H1 (cell line): ENCODE measurements at regions not wholly inside any gene's neighbourhood (a gene's known extent, or its start where the extent isn't known, plus 50 kb on each side); places are given as distances from the start of the nearest gene placed in this dataset.

Experiments used
- CEBPB ChIP-seq: IDR thresholded peaks from 2 replicates; pipeline ENCODE4 v1.6.1; 2012; ENCODE audit warnings: low read depth, low read length
- EP300 ChIP-seq, 2 experiments: IDR thresholded peaks; 1 replicate in 1 of 2; 2 replicates in 1 of 2; pipeline ENCODE4 v1.6.1; 2011 to 2012; ENCODE audit warnings: low read depth in 2 of 2, low read length in 2 of 2, mild to moderate bottlenecking in 2 of 2, borderline replicate concordance in 1 of 2, inconsistent platforms in 1 of 2, moderate library complexity in 1 of 2
- EZH2 ChIP-seq: fragments of 200-600 bp; sonication (generic); IDR thresholded peaks from 2 replicates; pipeline ENCODE4 v1.7.1; 2012; ENCODE audit warnings: low read depth, mild to moderate bottlenecking, moderate library complexity, low read length, inconsistent platforms; ENCODE audit not compliant: severe bottlenecking
- JUND ChIP-seq: IDR thresholded peaks from 2 replicates; pipeline ENCODE4 v1.6.1; 2011; ENCODE audit warnings: mild to moderate bottlenecking, improper control_type of control experiment, low read length
- MAFK ChIP-seq: IDR thresholded peaks from 2 replicates; pipeline ENCODE4 v1.6.1; 2012; ENCODE audit warnings: low read depth, mild to moderate bottlenecking, improper control_type of control experiment, low read length
- PHF8 ChIP-seq: fragments of 200-600 bp; sonication (generic); conservative IDR thresholded peaks from 2 replicates; pipeline ENCODE4 v1.7.1; 2012; ENCODE audit warnings: low read depth, mild to moderate bottlenecking, inconsistent platforms, low read length, moderate library complexity
- POLR2A ChIP-seq, 2 experiments: IDR thresholded peaks; 1 replicate in 1 of 2; 2 replicates in 1 of 2; pipeline ENCODE4 v1.6.1; 2011; ENCODE audit warnings: low read depth in 2 of 2, low read length in 2 of 2, mild to moderate bottlenecking in 2 of 2; ENCODE audit errors: control extremely low read depth in 1 of 2
- RFX5 ChIP-seq: IDR thresholded peaks from 2 replicates; pipeline ENCODE4 v1.6.1; 2011; ENCODE audit warnings: low read depth, low read length, improper control_type of control experiment, borderline replicate concordance
- TAF1 ChIP-seq: IDR thresholded peaks from 2 replicates; pipeline ENCODE4 v1.6.1; 2011; ENCODE audit warnings: mild to moderate bottlenecking, low read depth, low read length
- TF ChIP-seq, protein P1 (sequence below): IDR thresholded peaks from 2 replicates; pipeline ENCODE4 v1.6.1; 2011; ENCODE audit warnings: low read depth, mild to moderate bottlenecking, low read length; ENCODE audit not compliant: insufficient read depth
- TF ChIP-seq, protein P2 (sequence below): IDR thresholded peaks from 2 replicates; pipeline ENCODE4 v1.6.1; 2012; ENCODE audit warnings: inconsistent platforms
- TF ChIP-seq, protein P3 (sequence below), 3 experiments: IDR thresholded peaks; 1 replicate in 2 of 3; 2 replicates in 1 of 3; pipeline versions ENCODE4 v1.5.1 to v1.6.1; 2011; ENCODE audit warnings: low read length in 3 of 3, mild to moderate bottlenecking in 3 of 3, inconsistent platforms in 2 of 3, low read depth in 1 of 3, moderate library complexity in 1 of 3; ENCODE audit not compliant: insufficient read depth in 1 of 3; ENCODE audit errors: control extremely low read depth in 1 of 3
- TF ChIP-seq, protein P4 (sequence below): IDR thresholded peaks from 2 replicates; pipeline ENCODE4 v1.6.1; 2012; ENCODE audit warnings: low read length, inconsistent platforms

DNA sequence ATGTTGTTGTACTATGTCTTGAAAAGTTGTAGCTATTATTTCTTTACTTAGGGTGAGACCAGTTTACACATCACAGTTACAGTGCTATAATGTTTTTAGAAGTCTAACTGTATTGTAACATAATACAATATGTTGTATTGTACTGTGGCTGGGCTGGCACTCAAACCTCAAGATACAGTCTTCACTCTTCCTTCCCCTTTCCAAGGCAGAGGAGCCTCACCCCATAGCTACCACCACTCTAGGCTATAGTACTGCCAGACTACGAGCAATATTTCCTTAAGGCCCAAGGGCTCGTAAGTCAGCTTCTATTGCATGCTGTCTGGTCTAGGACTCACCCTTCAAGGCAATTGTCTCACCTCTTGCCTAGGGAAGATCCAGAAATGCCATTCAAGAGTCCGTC, 597.7 kb downstream of the OTOL1 start:
- TF ChIP-seq, protein P1, sequence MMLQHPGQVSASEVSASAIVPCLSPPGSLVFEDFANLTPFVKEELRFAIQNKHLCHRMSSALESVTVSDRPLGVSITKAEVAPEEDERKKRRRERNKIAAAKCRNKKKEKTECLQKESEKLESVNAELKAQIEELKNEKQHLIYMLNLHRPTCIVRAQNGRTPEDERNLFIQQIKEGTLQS, result no peak
- TF ChIP-seq TAF1 (no peak), POLR2A (IDR thresholded peaks at IDR 0.05; ENCODE audit: control extremely low read depth in 1 of 2, low read depth in 2 of 2, low read length in 2 of 2) (no peak), EP300 (IDR thresholded peaks at IDR 0.05; ENCODE audit: borderline replicate concordance in 1 of 2, low read depth in 2 of 2, low read length in 2 of 2) (no peak), CEBPB (no peak), RFX5 (no peak), EZH2 (no peak), JUND (no peak), MAFK (no peak), PHF8 (no peak)
- TF ChIP-seq, protein P2, sequence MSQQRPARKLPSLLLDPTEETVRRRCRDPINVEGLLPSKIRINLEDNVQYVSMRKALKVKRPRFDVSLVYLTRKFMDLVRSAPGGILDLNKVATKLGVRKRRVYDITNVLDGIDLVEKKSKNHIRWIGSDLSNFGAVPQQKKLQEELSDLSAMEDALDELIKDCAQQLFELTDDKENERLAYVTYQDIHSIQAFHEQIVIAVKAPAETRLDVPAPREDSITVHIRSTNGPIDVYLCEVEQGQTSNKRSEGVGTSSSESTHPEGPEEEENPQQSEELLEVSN, result no peak
- TF ChIP-seq, protein P3, sequence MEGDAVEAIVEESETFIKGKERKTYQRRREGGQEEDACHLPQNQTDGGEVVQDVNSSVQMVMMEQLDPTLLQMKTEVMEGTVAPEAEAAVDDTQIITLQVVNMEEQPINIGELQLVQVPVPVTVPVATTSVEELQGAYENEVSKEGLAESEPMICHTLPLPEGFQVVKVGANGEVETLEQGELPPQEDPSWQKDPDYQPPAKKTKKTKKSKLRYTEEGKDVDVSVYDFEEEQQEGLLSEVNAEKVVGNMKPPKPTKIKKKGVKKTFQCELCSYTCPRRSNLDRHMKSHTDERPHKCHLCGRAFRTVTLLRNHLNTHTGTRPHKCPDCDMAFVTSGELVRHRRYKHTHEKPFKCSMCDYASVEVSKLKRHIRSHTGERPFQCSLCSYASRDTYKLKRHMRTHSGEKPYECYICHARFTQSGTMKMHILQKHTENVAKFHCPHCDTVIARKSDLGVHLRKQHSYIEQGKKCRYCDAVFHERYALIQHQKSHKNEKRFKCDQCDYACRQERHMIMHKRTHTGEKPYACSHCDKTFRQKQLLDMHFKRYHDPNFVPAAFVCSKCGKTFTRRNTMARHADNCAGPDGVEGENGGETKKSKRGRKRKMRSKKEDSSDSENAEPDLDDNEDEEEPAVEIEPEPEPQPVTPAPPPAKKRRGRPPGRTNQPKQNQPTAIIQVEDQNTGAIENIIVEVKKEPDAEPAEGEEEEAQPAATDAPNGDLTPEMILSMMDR (IDR thresholded peaks at IDR 0.05; ENCODE audit: control extremely low read depth in 1 of 3, insufficient read depth in 1 of 3, low read depth in 1 of 3, low read length in 3 of 3), result no peak
- TF ChIP-seq, protein P4, sequence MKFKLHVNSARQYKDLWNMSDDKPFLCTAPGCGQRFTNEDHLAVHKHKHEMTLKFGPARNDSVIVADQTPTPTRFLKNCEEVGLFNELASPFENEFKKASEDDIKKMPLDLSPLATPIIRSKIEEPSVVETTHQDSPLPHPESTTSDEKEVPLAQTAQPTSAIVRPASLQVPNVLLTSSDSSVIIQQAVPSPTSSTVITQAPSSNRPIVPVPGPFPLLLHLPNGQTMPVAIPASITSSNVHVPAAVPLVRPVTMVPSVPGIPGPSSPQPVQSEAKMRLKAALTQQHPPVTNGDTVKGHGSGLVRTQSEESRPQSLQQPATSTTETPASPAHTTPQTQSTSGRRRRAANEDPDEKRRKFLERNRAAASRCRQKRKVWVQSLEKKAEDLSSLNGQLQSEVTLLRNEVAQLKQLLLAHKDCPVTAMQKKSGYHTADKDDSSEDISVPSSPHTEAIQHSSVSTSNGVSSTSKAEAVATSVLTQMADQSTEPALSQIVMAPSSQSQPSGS, result no peak
